H1 (cell line): ENCODE measurements at regions not wholly inside any gene's neighbourhood (a gene's known extent, or its start where the extent isn't known, plus 50 kb on each side); places are given as distances from the start of the nearest gene placed in this dataset.

Experiments used
- CHD7 ChIP-seq: fragments of 300-600 bp; sonication (generic); IDR thresholded peaks from 2 replicates; pipeline ENCODE4 v1.7.1; 2012; ENCODE audit warnings: low read length, moderate library complexity, mild to moderate bottlenecking, inconsistent platforms; ENCODE audit not compliant: insufficient replicate concordance
- HDAC2 ChIP-seq, 2 experiments: fragments of 300-600 bp in 1 of 2; sonication (generic) in 1 of 2; IDR thresholded peaks; 2 replicates each; pipeline ENCODE4 v1.6.1; 2011 to 2012; ENCODE audit warnings: low read depth in 2 of 2, low read length in 2 of 2, mild to moderate bottlenecking in 2 of 2, moderate library complexity in 2 of 2, borderline replicate concordance in 1 of 2, inconsistent platforms in 1 of 2
- RAD21 ChIP-seq, 2 experiments: IDR thresholded peaks in 1 of 2; conservative IDR thresholded peaks in 1 of 2; 2 replicates each; pipeline ENCODE4 v1.6.1; 2011; ENCODE audit warnings: low read depth in 2 of 2, low read length in 2 of 2, improper control_type of control experiment in 1 of 2, inconsistent platforms in 1 of 2, mild to moderate bottlenecking in 1 of 2, moderate library complexity in 1 of 2

GRCh38 chr5:176172246-176172645, 66.0 kb upstream of the SIMC1 start (continued):
- no peak for TF ChIP-seq RAD21 (IDR thresholded peaks at IDR 0.05 in 1 of 2, conservative IDR thresholded peaks at IDR 0.05 in 1 of 2; ENCODE audit: low read depth in 2 of 2, low read length in 2 of 2)
- no peak for TF ChIP-seq HDAC2 (IDR thresholded peaks at IDR 0.05; ENCODE audit: borderline replicate concordance in 1 of 2, low read depth in 2 of 2, low read length in 2 of 2)
- no peak for TF ChIP-seq CHD7
